ENCODE measurements at regions not wholly inside any gene's neighbourhood (a gene's known extent, or its start where the extent isn't known, plus 50 kb on each side); places are given as distances from the start of the nearest gene placed in this dataset.
"Not testable (repeated sequence)": the region's sequence is repeated elsewhere in the genome, so short reads cannot be mapped to it uniquely, and the experiment has no call there.

GRCh38 chr3:145489011-145489410 lies 672.0 kb downstream of the PLOD2 start:
- no peak for DNase-seq (ENCODE audit: low read depth)
- H3K4me3 ChIP-seq (ENCODE audit: low read length): no peak overlapping the region
- TF ChIP-seq CTCF (conservative IDR thresholded peaks at IDR 0.05; ENCODE audit: low read length): no peak

- no peak for TF ChIP-seq CTCF (conservative IDR thresholded peaks at IDR 0.05; ENCODE audit: low read length)
- H3K4me3 ChIP-seq (ENCODE audit: low read length): no peak overlapping the region
- DNase-seq (ENCODE audit: low read depth): no peak
Measured at GRCh38 chr3:145490088-145491048, 670.6 kb downstream of the PLOD2 start.

- no peak overlapping the region for H3K4me3 ChIP-seq (ENCODE audit: low read length)
- DNase-seq (ENCODE audit: low read depth): no peak
- no peak for TF ChIP-seq CTCF (conservative IDR thresholded peaks at IDR 0.05; ENCODE audit: low read length)
Measured at GRCh38 chr3:145492456-145492855, 668.5 kb downstream of the PLOD2 start.

- H3K4me3 ChIP-seq (ENCODE audit: low read length); DNase-seq (ENCODE audit: low read depth): not testable (repeated sequence)
Measured at GRCh38 chr3:145517416-145517815, 643.6 kb downstream of the PLOD2 start.

GRCh38 chr3:145518639-145519038 lies 642.3 kb downstream of the PLOD2 start:
- TF ChIP-seq CTCF (conservative IDR thresholded peaks at IDR 0.05; ENCODE audit: low read length): no peak
- no peak for DNase-seq (ENCODE audit: low read depth)
- no peak overlapping the region for H3K4me3 ChIP-seq (ENCODE audit: low read length)

- H3K4me3 ChIP-seq (ENCODE audit: low read length): no peak overlapping the region
- TF ChIP-seq CTCF (conservative IDR thresholded peaks at IDR 0.05; ENCODE audit: low read length): no peak
- DNase-seq (ENCODE audit: low read depth): no peak
Measured at GRCh38 chr3:145519398-145520047, 641.5 kb downstream of the PLOD2 start.

- no peak for TF ChIP-seq CTCF (conservative IDR thresholded peaks at IDR 0.05; ENCODE audit: low read length)
- DNase-seq (ENCODE audit: low read depth): no peak
- H3K4me3 ChIP-seq (ENCODE audit: low read length): no peak overlapping the region
Measured at GRCh38 chr3:145522179-145522578, 638.8 kb downstream of the PLOD2 start.
